ENCODE measurements at regions not wholly inside any gene's neighbourhood (a gene's known extent, or its start where the extent isn't known, plus 50 kb on each side); places are given as distances from the start of the nearest gene placed in this dataset.

- no peak overlapping the region for H3K4me2 ChIP-seq
- no peaks in the 10 kb centered on the region for H3K36me3 ChIP-seq (ENCODE audit: insufficient read depth)
- no peak overlapping the region for H3K4me3 Mint-ChIP-seq
- H3K79me2 ChIP-seq (replicated peaks; ENCODE audit: insufficient read depth) = no peaks in the 10 kb centered on the region
- no peaks in the 10 kb centered on the region for H3F3A ChIP-seq (replicated peaks; ENCODE audit: low read depth)
- H3K9me3 Mint-ChIP-seq = no peaks in the 10 kb centered on the region
- no peak for ATAC-seq
- no peaks in the 10 kb centered on the region for H3K36me3 Mint-ChIP-seq (ENCODE audit: low read depth)
- H3K4me3 ChIP-seq = no peak overlapping the region
- H3K9me2 ChIP-seq (ENCODE audit: insufficient read depth) = no peaks in the 10 kb centered on the region; the same call in none of the 2 replicates
- H3K27me3 ChIP-seq (ENCODE audit: insufficient read depth) = no peaks in the 10 kb centered on the region
- H3K27me3 Mint-ChIP-seq (ENCODE audit: insufficient read depth, low read depth, poor library complexity) = peaks cover 3% of the 10 kb centered on the region
- no peak overlapping the region for H2AFZ ChIP-seq
- no peak overlapping the region for H3K27ac Mint-ChIP-seq
- no peak overlapping the region for H3K27ac ChIP-seq (ENCODE audit: low read depth)
- DNase-seq (ENCODE audit: low spot score) = no peak
- no peak for TF ChIP-seq EZH2phosphoT487 (IDR thresholded peaks at IDR 0.05; ENCODE audit: unreplicated experiment)
- no peak for TF ChIP-seq JUNB (IDR thresholded peaks at IDR 0.05; ENCODE audit: unreplicated experiment)
- TF ChIP-seq POLR2AphosphoS5 (IDR thresholded peaks at IDR 0.05; ENCODE audit: low read depth) = no peak
- TF ChIP-seq EZH2 (IDR thresholded peaks at IDR 0.05; ENCODE audit: low read depth, unreplicated experiment) = no peak
- TF ChIP-seq REST (IDR thresholded peaks at IDR 0.05; ENCODE audit: unreplicated experiment) = no peak
- TF ChIP-seq STAT1 (IDR thresholded peaks at IDR 0.05; ENCODE audit: unreplicated experiment) = no peak
- no peak for TF ChIP-seq ZNF114 (CRISPR knock-in tag; IDR thresholded peaks at IDR 0.05)
- TF ChIP-seq CTCF (conservative IDR thresholded peaks at IDR 0.05; ENCODE audit: low read depth in 2 of 2) = no peak
- TF ChIP-seq ZNF462 (CRISPR knock-in tag; IDR thresholded peaks at IDR 0.05) = no peak
- H3K4me1 ChIP-seq (ENCODE audit: insufficient read depth) = no peaks in the 10 kb centered on the region
- H4K20me1 ChIP-seq (replicated peaks; ENCODE audit: insufficient read depth) = no peaks in the 10 kb centered on the region
- no peaks in the 10 kb centered on the region for H3K4me1 Mint-ChIP-seq
Measured at GRCh38 chr2:212900715-212901114, 250.7 kb downstream of the IKZF2 start.

Measured in GM23338 (cell line).